GM12878 (cell line): ENCODE measurements at regions not wholly inside any gene's neighbourhood (a gene's known extent, or its start where the extent isn't known, plus 50 kb on each side); places are given as distances from the start of the nearest gene placed in this dataset.

ENCODE experiments used
- ATAC-seq: fragments of 200-7000 bp; cut with Tn5 transposase; 3 replicates; pipeline ENCODE4 v1.9.1; 2020; ENCODE audit warnings: mild to moderate bottlenecking, moderate library complexity
- BruUV-seq: library from RNA; stranded (reverse); fragments of 400-500 nt; replicated peaks from 2 replicates; lab custom pipeline; 2021; lab: Mats Ljungman, UMichigan
- CTCF ChIA-PET: fragments of 300-600 bp; sonication (Branson Sonifier 250); formaldehyde crosslinking; extraction: SDS; loops from one replicate; lab custom pipeline; 2021; ENCODE audit warnings: inconsistent platforms; lab: Yijun Ruan, JAX
- POLR2A ChIA-PET: fragments of 350-600 bp; formaldehyde crosslinking; extraction: SDS; loops from one replicate; lab custom pipeline; 2021; ENCODE audit warnings: inconsistent platforms; lab: Charles Lee
- RAD21 ChIA-PET: fragments of 300-600 bp; sonication (Branson Sonifier 250); formaldehyde crosslinking; loops from one replicate; lab custom pipeline; 2023; ENCODE audit warnings: antibody characterized with exemption; ENCODE audit not compliant: unreplicated experiment; lab: Charles Lee
- SMC1A ChIA-PET: fragments of 300-600 bp; sonication (Branson Sonifier 250); formaldehyde crosslinking; loops from one replicate; lab custom pipeline; 2023; ENCODE audit not compliant: unreplicated experiment, uncharacterized antibody; lab: Charles Lee
- DNase-seq: peaks from one replicate; pipeline ENCODE4 v3.0.0-alpha.2; 2011; ENCODE audit warnings: low read depth, low spot score
- FAIRE-seq: peaks from 3 replicates; lab custom pipeline; 2011; peaks lifted over from hg19 to GRCh38; lab: Jason Lieb, UNC
- H2AFZ ChIP-seq: 2 replicates; pipeline ENCODE4 v1.6.0; 2011; ENCODE audit warnings: low read depth, low read length, control low read depth; ENCODE audit not compliant: control insufficient read depth
- H3K27ac ChIP-seq: 2 replicates; pipeline ENCODE4 v1.5.1; 2011; ENCODE audit warnings: control low read depth; ENCODE audit not compliant: control insufficient read depth, insufficient read depth
- H3K27me3 ChIP-seq, 2 experiments: replicated peaks in 1 of 2; 2 replicates each; pipeline versions ENCODE4 v1.6.0 to v1.6.1; 2011; ENCODE audit warnings: low read length in 1 of 2; ENCODE audit not compliant: control insufficient read depth in 2 of 2, insufficient read depth in 2 of 2
- H3K36me3 ChIP-seq, 2 experiments: 2 replicates each; pipeline ENCODE4 v1.5.1; 2011; ENCODE audit warnings: low read length in 1 of 2; ENCODE audit not compliant: control insufficient read depth in 2 of 2, insufficient read depth in 2 of 2
- H3K4me1 ChIP-seq: 2 replicates; pipeline ENCODE4 v1.6.1; 2011; ENCODE audit warnings: mild to moderate bottlenecking, low read length, moderate library complexity, mixed read lengths; ENCODE audit not compliant: control insufficient read depth, insufficient read depth
- H3K4me2 ChIP-seq: 2 replicates; pipeline ENCODE4 v1.6.0; 2011; ENCODE audit warnings: control low read depth; ENCODE audit not compliant: control insufficient read depth, insufficient read depth
- H3K4me3 ChIP-seq: fragments of 200-600 bp; sonication (generic); 2 replicates; pipeline ENCODE4 v1.5.1; 2016
- H3K79me2 ChIP-seq: 2 replicates; pipeline ENCODE4 v1.6.0; 2011; ENCODE audit warnings: low read length; ENCODE audit not compliant: control insufficient read depth, insufficient read depth
- H3K9ac ChIP-seq: 2 replicates; pipeline ENCODE4 v1.8.0; 2011; ENCODE audit warnings: low read length, control low read depth, mixed read lengths; ENCODE audit not compliant: control insufficient read depth, insufficient read depth
- H3K9me3 ChIP-seq: replicated peaks from 3 replicates; pipeline ENCODE4 v1.5.1; 2011; ENCODE audit warnings: mild to moderate bottlenecking, low read length; ENCODE audit not compliant: control insufficient read depth, insufficient read depth
- H4K20me1 ChIP-seq: 2 replicates; pipeline ENCODE4 v1.6.0; 2011; ENCODE audit not compliant: control insufficient read depth, insufficient read depth
- BMI1 ChIP-seq: fragments of 450-650 bp; IDR thresholded peaks from 2 replicates; pipeline ENCODE4 v1.6.1; 2016; ENCODE audit warnings: mild to moderate bottlenecking, moderate library complexity, borderline replicate concordance
- CHD2 ChIP-seq: IDR thresholded peaks from 2 replicates; pipeline ENCODE4 v1.6.1; 2011; ENCODE audit warnings: low read depth, low read length, improper control_type of control experiment, borderline replicate concordance
- EP300 ChIP-seq, 2 experiments: fragments of 150-350 bp in 1 of 2; IDR thresholded peaks; 2 replicates each; pipeline ENCODE4 v1.6.1; 2011 to 2012; ENCODE audit warnings: low read depth in 2 of 2, low read length in 2 of 2, borderline replicate concordance in 1 of 2, improper control_type of control experiment in 1 of 2, inconsistent platforms in 1 of 2; ENCODE audit not compliant: control insufficient read depth in 1 of 2
- FOXM1 ChIP-seq: IDR thresholded peaks from 2 replicates; pipeline ENCODE4 v1.6.1; 2012; ENCODE audit warnings: low read depth, mild to moderate bottlenecking, inconsistent platforms, low read length, moderate library complexity
- GABPA ChIP-seq: IDR thresholded peaks from 2 replicates; pipeline ENCODE4 v1.6.1; 2014; ENCODE audit warnings: antibody characterized with exemption, low read depth, mild to moderate bottlenecking, inconsistent platforms
- MTA2 ChIP-seq: fragments of 450-650 bp; IDR thresholded peaks from 2 replicates; pipeline ENCODE4 v1.6.1; 2016; ENCODE audit warnings: low read depth, mild to moderate bottlenecking, moderate library complexity
- POLR2AphosphoS2 ChIP-seq: IDR thresholded peaks from 2 replicates; pipeline ENCODE4 v1.6.1; 2011; ENCODE audit warnings: low read depth, mild to moderate bottlenecking, low read length, improper control_type of control experiment, moderate library complexity
- SREBF2 ChIP-seq: IDR thresholded peaks from 2 replicates; pipeline ENCODE4 v1.6.1; 2012; ENCODE audit warnings: mild to moderate bottlenecking, low read length
- WGBS: methylation state at CpG from one replicate; pipeline ENCODE4 v1.1.6; 2016; ENCODE audit warnings: low lambda C conversion rate; ENCODE audit not compliant: insufficient replicate concordance, insufficient coverage; ENCODE audit errors: missing lambda C conversion rate; 5-methylcytosine and 5-hydroxymethylcytosine counted together
- in situ Hi-C: fragments of 300-500 bp; cut with MboI; formaldehyde crosslinking; loops from 9 replicates; pipeline ENCODE4 v1.14.3; 2018; ENCODE audit warnings: mixed read lengths
- intact Hi-C: fragments of 100-400 bp; cut with micrococcal nuclease; formaldehyde crosslinking; loops from one replicate; pipeline ENCODE4 v1.14.2; 2022; ENCODE audit not compliant: unreplicated experiment
- TF ChIP-seq, protein P1 (sequence below): IDR thresholded peaks from 2 replicates; pipeline ENCODE4 v1.6.1; 2012; ENCODE audit warnings: improper control_type of control experiment, low read depth, low read length; ENCODE audit not compliant: insufficient replicate concordance
- TF ChIP-seq, protein P2 (sequence below): IDR thresholded peaks from 2 replicates; pipeline ENCODE4 v1.6.1; 2011; ENCODE audit warnings: borderline replicate concordance, low read depth, mild to moderate bottlenecking, moderate library complexity, low read length; ENCODE audit not compliant: insufficient read depth, poor library complexity, severe bottlenecking

DNA sequence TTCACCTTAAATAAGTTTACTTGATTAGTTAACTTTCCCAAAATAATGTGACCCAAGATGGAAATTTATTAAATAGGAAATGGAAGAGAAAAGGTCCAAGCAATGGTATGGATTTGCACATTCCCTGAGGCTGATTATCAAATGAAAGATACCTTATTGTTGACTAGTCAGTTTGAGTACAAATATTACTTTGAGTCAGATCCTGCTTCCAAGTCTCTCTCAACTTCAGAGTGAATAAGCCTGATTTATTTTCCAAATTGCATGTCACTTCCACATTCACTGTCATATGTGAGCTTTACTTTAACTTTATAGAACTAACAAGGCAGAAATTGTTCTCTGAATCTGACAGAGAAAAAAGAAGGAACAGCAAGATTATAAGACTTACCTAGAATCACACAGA, 520.8 kb downstream of the RAB28 start:
- no peak for FAIRE-seq

DNA sequence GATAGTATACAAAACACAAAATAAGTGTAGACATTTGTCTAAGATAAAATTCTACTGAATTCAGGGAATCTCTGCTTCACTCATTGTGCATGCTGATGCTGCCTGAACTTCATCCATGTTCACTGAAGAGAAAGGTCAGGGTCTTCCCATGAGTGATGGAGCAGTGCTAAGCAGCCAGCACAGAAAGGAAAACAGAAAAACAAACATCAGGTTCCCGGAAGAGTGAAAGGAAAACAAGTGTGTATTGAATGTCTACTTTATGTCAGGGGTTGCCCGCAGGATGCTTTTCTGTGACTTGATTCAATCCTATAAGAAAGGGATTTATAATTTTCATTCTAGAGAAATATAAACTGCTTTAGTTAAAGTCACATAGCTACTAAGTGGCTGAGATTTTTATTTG, 522.4 kb downstream of the RAB28 start:
- Histone ChIP-seq H3K36me3 (no peaks in the 10 kb centered on the region), H4K20me1 (no peaks in the 10 kb centered on the region), H3K79me2 (no peaks in the 10 kb centered on the region)
- in situ Hi-C loops, result no loop called here
- FAIRE-seq (no peak), DNase-seq (no peak)
- no TSS peak for BruUV-seq
- POLR2A ChIA-PET, result no interaction called here
- no peak for TF ChIP-seq CHD2
- TF ChIP-seq, protein P1, sequence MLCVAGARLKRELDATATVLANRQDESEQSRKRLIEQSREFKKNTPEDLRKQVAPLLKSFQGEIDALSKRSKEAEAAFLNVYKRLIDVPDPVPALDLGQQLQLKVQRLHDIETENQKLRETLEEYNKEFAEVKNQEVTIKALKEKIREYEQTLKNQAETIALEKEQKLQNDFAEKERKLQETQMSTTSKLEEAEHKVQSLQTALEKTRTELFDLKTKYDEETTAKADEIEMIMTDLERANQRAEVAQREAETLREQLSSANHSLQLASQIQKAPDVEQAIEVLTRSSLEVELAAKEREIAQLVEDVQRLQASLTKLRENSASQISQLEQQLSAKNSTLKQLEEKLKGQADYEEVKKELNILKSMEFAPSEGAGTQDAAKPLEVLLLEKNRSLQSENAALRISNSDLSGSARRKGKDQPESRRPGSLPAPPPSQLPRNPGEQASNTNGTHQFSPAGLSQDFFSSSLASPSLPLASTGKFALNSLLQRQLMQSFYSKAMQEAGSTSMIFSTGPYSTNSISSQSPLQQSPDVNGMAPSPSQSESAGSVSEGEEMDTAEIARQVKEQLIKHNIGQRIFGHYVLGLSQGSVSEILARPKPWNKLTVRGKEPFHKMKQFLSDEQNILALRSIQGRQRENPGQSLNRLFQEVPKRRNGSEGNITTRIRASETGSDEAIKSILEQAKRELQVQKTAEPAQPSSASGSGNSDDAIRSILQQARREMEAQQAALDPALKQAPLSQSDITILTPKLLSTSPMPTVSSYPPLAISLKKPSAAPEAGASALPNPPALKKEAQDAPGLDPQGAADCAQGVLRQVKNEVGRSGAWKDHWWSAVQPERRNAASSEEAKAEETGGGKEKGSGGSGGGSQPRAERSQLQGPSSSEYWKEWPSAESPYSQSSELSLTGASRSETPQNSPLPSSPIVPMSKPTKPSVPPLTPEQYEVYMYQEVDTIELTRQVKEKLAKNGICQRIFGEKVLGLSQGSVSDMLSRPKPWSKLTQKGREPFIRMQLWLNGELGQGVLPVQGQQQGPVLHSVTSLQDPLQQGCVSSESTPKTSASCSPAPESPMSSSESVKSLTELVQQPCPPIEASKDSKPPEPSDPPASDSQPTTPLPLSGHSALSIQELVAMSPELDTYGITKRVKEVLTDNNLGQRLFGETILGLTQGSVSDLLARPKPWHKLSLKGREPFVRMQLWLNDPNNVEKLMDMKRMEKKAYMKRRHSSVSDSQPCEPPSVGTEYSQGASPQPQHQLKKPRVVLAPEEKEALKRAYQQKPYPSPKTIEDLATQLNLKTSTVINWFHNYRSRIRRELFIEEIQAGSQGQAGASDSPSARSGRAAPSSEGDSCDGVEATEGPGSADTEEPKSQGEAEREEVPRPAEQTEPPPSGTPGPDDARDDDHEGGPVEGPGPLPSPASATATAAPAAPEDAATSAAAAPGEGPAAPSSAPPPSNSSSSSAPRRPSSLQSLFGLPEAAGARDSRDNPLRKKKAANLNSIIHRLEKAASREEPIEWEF, result no peak
- TF ChIP-seq, all 136 proteins: peak for 0
- no peak overlapping the region for H3K4me3 ChIP-seq
- H3K4me1 ChIP-seq, result no peaks in the 10 kb centered on the region
- 46% methylated on average over 2 of the region's 2 CpGs for WGBS
- ChIA-PET CTCF (no interaction called here), SMC1A (no interaction called here), RAD21 (no interaction called here)
- no peak overlapping the region for H3K9ac ChIP-seq
- H3K4me2 ChIP-seq, result no peak overlapping the region
- no peaks in the 10 kb centered on the region for H3K9me3 ChIP-seq
- no peak overlapping the region for H3K27ac ChIP-seq
- no peaks in the 10 kb centered on the region for H3K27me3 ChIP-seq
- intact Hi-C loops, result no loop called here
- no peak overlapping the region for H2AFZ ChIP-seq
- no peak for ATAC-seq

More for the DNA sequence above, 520.8 kb downstream of the RAB28 start:
- no peak overlapping the region for H3K27ac ChIP-seq
- no peaks in the 10 kb centered on the region for H3K27me3 ChIP-seq
- in situ Hi-C loops (no loop called here), intact Hi-C loops (no loop called here)
- TF ChIP-seq SREBF2 (no peak), BMI1 (no peak), POLR2AphosphoS2 (no peak), GABPA (no peak), EP300 (IDR thresholded peaks at IDR 0.05; ENCODE audit: borderline replicate concordance in 1 of 2, control insufficient read depth in 1 of 2, low read depth in 2 of 2, low read length in 2 of 2) (no peak), FOXM1 (no peak), MTA2 (no peak)
- TF ChIP-seq, protein P2, sequence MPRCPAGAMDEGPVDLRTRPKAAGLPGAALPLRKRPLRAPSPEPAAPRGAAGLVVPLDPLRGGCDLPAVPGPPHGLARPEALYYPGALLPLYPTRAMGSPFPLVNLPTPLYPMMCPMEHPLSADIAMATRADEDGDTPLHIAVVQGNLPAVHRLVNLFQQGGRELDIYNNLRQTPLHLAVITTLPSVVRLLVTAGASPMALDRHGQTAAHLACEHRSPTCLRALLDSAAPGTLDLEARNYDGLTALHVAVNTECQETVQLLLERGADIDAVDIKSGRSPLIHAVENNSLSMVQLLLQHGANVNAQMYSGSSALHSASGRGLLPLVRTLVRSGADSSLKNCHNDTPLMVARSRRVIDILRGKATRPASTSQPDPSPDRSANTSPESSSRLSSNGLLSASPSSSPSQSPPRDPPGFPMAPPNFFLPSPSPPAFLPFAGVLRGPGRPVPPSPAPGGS, result no peak
- CTCF ChIA-PET, result no interaction called here
- H3K4me1 ChIP-seq, result no peaks in the 10 kb centered on the region
- RAD21 ChIA-PET, result no interaction called here
- SMC1A ChIA-PET, result no interaction called here
- no peaks in the 10 kb centered on the region for H3K79me2 ChIP-seq
- no peak for ATAC-seq
- H3K4me2 ChIP-seq, result no peak overlapping the region
- no peak for DNase-seq
- H4K20me1 ChIP-seq, result no peaks in the 10 kb centered on the region
- no peak overlapping the region for H3K4me3 ChIP-seq
- no peaks in the 10 kb centered on the region for H3K36me3 ChIP-seq
- no peak overlapping the region for H3K9ac ChIP-seq
- H2AFZ ChIP-seq, result no peak overlapping the region
- H3K9me3 ChIP-seq, result no peaks in the 10 kb centered on the region
- POLR2A ChIA-PET, result no interaction called here
- no TSS peak for BruUV-seq
